ENCODE measurements at regions not wholly inside any gene's neighbourhood (a gene's known extent, or its start where the extent isn't known, plus 50 kb on each side); places are given as distances from the start of the nearest gene placed in this dataset.
"Not testable (repeated sequence)": the region's sequence is repeated elsewhere in the genome, so short reads cannot be mapped to it uniquely, and the experiment has no call there.

- ATAC-seq (no peak), DNase-seq (no peak)
- Mint-ChIP-seq H3K36me3 (ENCODE audit: insufficient read depth) (no peaks in the 10 kb centered on the region), H3K27me3 (ENCODE audit: low read depth) (no peaks in the 10 kb centered on the region), H3K4me3 (no peak overlapping the region), H3K4me1 (ENCODE audit: low read depth) (no peaks in the 10 kb centered on the region), H3K9me3 (peaks cover 7% of the 10 kb centered on the region)
Observed at GRCh38 chr6:19602434-19603013, 234.6 kb upstream of the ID4 start.

DNA sequence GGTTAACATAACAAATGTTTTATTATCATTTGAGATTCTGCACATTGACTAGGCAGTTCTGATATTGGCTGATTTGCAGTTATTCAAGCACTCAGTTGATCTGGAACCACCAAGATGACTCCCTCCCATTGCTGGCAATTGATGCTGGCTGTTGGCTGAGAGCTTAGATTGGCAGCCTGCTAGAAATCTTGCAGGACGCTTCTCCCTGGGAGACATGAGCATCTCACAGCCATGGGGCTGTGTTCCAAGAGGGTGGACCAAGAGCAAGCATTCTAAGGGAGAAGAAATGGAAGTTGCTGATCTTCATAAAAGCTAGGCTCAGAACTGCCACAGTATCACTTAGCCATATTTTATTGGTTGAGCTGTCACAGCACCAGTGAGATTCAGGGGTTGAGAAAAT, 233.4 kb upstream of the ID4 start:
- Mint-ChIP-seq H3K4me3 (no peak overlapping the region), H3K9me3 (peaks cover 7% of the 10 kb centered on the region), H3K36me3 (ENCODE audit: insufficient read depth) (no peaks in the 10 kb centered on the region), H3K27me3 (ENCODE audit: low read depth) (no peaks in the 10 kb centered on the region), H3K4me1 (ENCODE audit: low read depth) (no peaks in the 10 kb centered on the region)
- ATAC-seq (no peak), DNase-seq (no peak)

DNA sequence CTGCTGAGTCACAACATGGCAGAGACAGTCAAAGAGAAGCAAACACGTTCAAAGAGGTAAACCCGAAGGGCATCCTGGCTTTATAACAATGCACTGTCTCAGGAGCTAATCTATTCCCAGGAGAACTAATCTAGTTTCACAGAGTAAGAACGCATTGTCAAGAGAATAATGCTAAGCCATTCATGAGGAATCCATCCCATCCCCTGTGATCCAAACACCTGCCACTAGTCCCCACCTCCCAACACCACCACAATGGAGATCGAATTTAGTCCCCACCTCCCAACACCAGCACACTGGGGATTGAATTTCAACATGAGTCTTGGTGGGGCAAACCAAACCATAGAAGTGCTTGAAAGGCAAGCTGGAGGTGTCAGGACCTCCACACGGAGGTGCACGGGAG, 231.5 kb upstream of the ID4 start:
- Mint-ChIP-seq H3K4me3 (no peak overlapping the region), H3K9me3 (peaks cover 7% of the 10 kb centered on the region), H3K36me3 (ENCODE audit: insufficient read depth) (no peaks in the 10 kb centered on the region), H3K27me3 (ENCODE audit: low read depth) (no peaks in the 10 kb centered on the region), H3K4me1 (ENCODE audit: low read depth) (no peaks in the 10 kb centered on the region)
- ATAC-seq (no peak), DNase-seq (no peak)

DNA sequence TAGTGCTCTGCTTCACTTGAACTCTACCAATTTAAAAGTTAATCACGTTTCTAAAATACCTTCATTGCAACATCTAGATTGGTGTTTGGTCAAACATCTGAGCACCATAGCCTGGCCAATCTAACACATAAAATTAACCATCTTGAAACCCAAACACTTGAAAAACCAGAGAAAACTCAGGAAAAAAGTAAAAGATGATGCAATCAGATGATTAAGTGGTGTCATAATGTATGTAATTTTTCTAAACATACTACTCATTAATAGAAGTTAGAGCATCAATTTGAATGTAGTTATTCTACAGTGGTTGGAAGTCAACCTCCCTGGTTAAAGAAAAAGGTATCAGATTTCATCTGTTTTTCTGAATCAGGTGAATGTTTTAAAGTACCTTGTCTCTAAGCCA, 228.6 kb upstream of the ID4 start:
- H3K36me3 Mint-ChIP-seq (ENCODE audit: insufficient read depth): no peaks in the 10 kb centered on the region
- H3K27me3 Mint-ChIP-seq (ENCODE audit: low read depth): no peaks in the 10 kb centered on the region
- no peaks in the 10 kb centered on the region for H3K4me1 Mint-ChIP-seq (ENCODE audit: low read depth)

DNA sequence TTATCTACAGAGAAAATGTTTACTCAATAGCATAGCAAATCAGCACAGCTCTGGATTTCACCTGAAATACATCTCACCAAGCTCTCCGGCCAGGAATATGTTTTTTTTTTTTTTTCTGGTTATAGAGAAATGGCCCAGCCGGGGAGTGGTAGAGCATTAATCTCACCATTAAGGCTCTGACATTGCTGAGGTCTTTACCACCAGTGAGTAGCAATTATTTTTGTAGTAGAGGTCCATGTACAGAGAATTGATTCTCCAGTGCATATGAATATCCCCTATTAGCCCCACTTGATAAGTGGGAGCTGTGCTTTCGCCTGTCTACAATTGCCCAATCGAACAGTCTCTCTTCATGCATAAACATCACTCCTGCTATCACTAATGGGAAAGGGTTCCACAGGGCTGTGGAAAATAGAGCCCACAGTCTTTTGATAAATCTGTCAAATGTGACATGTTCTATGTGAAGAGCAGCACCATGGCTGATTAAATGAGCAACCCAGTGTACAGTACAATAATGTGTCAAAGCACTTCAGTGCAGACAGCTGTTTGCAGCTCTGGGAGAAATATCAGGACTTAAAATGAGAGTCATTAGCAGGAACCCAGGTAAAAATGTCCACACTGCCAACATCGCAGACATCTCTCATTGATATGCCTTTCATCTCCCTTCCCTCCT, 227.1 kb upstream of the ID4 start:
- Mint-ChIP-seq H3K4me3 (no peak overlapping the region), H3K27me3 (ENCODE audit: low read depth) (no peaks in the 10 kb centered on the region), H3K36me3 (ENCODE audit: insufficient read depth) (no peaks in the 10 kb centered on the region), H3K4me1 (ENCODE audit: low read depth) (no peaks in the 10 kb centered on the region), H3K9me3 (peaks cover 9% of the 10 kb centered on the region)
- ATAC-seq (no peak), DNase-seq (no peak)

More for the DNA sequence above, 228.6 kb upstream of the ID4 start:
- ATAC-seq (no peak), DNase-seq (no peak)
- Mint-ChIP-seq H3K9me3 (peaks cover 11% of the 10 kb centered on the region), H3K4me3 (no peak overlapping the region)

- H3K4me3 Mint-ChIP-seq; H3K27me3 Mint-ChIP-seq (ENCODE audit: low read depth); DNase-seq; H3K36me3 Mint-ChIP-seq (ENCODE audit: insufficient read depth); ATAC-seq; H3K4me1 Mint-ChIP-seq (ENCODE audit: low read depth): not testable (repeated sequence)
- H3K9me3 Mint-ChIP-seq: peaks cover 19% of the 10 kb centered on the region
Observed at GRCh38 chr6:19612672-19613466, 224.3 kb upstream of the ID4 start.

DNA sequence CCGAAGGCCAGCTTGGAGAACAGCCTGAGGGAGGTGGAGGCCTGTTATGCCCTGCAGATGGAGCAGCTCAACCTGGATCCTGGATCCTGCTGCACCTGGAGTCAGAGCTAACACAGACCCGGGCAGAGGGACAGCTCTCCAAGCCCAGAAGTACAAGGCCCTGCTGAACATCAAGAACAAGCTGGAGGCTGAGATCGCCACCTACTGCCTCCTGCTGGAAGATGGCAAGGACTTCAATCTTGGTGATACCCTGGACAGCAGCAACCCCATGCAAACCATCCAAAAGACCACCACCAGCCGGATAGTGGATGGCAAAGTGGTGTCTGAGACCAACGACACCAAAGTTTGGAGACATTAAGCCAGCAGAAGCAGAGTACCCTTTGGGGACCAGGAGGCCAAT, 223.5 kb upstream of the ID4 start:
- H3K9me3 Mint-ChIP-seq: peaks cover 20% of the 10 kb centered on the region
- no peak overlapping the region for H3K4me3 Mint-ChIP-seq
- DNase-seq (no peak), ATAC-seq (no peak)
- no peaks in the 10 kb centered on the region for H3K4me1 Mint-ChIP-seq (ENCODE audit: low read depth)
- no peaks in the 10 kb centered on the region for H3K36me3 Mint-ChIP-seq (ENCODE audit: insufficient read depth)
- H3K27me3 Mint-ChIP-seq (ENCODE audit: low read depth): no peaks in the 10 kb centered on the region

- H3K36me3 Mint-ChIP-seq (ENCODE audit: insufficient read depth): no peaks in the 10 kb centered on the region
- no peak for ATAC-seq
Observed at GRCh38 chr6:19616022-19616421, 221.1 kb upstream of the ID4 start.

DNA sequence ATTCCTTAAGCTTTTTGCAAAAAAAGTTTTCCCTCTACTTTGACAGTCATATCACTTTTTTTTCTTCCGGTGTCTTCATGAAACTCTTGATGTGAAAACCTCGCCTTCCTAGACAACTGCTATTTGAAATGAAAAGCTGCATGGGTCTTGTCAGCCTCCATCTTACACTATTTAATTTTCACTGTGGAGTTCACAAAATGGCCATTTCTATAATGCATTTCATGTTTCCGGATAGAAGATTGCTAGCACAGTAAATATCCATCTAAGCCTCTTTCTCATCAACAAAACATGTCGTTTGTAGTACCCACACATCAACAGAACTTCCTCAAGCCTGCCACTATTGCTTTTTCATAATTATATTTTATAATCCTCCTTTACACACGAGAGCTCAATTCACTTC, 204.9 kb upstream of the ID4 start:
- Mint-ChIP-seq H3K4me1 (ENCODE audit: low read depth) (no peaks in the 10 kb centered on the region), H3K9me3 (peaks cover 9% of the 10 kb centered on the region), H3K36me3 (ENCODE audit: insufficient read depth) (no peaks in the 10 kb centered on the region), H3K4me3 (no peak overlapping the region), H3K27me3 (ENCODE audit: low read depth) (no peaks in the 10 kb centered on the region)
- DNase-seq (no peak), ATAC-seq (no peak)

More at GRCh38 chr6:19616022-19616421, 221.1 kb upstream of the ID4 start:
- H3K4me3 Mint-ChIP-seq: no peak overlapping the region
- H3K27me3 Mint-ChIP-seq (ENCODE audit: low read depth): no peaks in the 10 kb centered on the region
- DNase-seq: no peak
- H3K9me3 Mint-ChIP-seq: peaks cover 24% of the 10 kb centered on the region
- H3K4me1 Mint-ChIP-seq (ENCODE audit: low read depth): no peaks in the 10 kb centered on the region

GRCh38 chr6:19632786-19633185, 204.4 kb upstream of the ID4 start:
- Mint-ChIP-seq H3K4me3 (no peak overlapping the region), H3K4me1 (ENCODE audit: low read depth) (no peaks in the 10 kb centered on the region), H3K36me3 (ENCODE audit: insufficient read depth) (no peaks in the 10 kb centered on the region), H3K27me3 (ENCODE audit: low read depth) (no peaks in the 10 kb centered on the region), H3K9me3 (peaks cover 9% of the 10 kb centered on the region)
- DNase-seq: no peak
- ATAC-seq: no peak

GRCh38 chr6:19635728-19636127, 201.4 kb upstream of the ID4 start:
- DNase-seq (no peak), ATAC-seq (no peak)
- H3K4me1 Mint-ChIP-seq (ENCODE audit: low read depth): no peaks in the 10 kb centered on the region
- H3K36me3 Mint-ChIP-seq (ENCODE audit: insufficient read depth): no peaks in the 10 kb centered on the region
- no peaks in the 10 kb centered on the region for H3K27me3 Mint-ChIP-seq (ENCODE audit: low read depth)
- peaks cover 13% of the 10 kb centered on the region for H3K9me3 Mint-ChIP-seq
- no peak overlapping the region for H3K4me3 Mint-ChIP-seq

- no peaks in the 10 kb centered on the region for H3K4me1 Mint-ChIP-seq (ENCODE audit: low read depth)
- H3K9me3 Mint-ChIP-seq: peaks cover 12% of the 10 kb centered on the region
- ATAC-seq: no peak
- H3K27me3 Mint-ChIP-seq (ENCODE audit: low read depth): no peaks in the 10 kb centered on the region
- DNase-seq: no peak
- H3K36me3 Mint-ChIP-seq (ENCODE audit: insufficient read depth): no peaks in the 10 kb centered on the region
- no peak overlapping the region for H3K4me3 Mint-ChIP-seq
Observed at GRCh38 chr6:19637010-19637409, 200.2 kb upstream of the ID4 start.

DNA sequence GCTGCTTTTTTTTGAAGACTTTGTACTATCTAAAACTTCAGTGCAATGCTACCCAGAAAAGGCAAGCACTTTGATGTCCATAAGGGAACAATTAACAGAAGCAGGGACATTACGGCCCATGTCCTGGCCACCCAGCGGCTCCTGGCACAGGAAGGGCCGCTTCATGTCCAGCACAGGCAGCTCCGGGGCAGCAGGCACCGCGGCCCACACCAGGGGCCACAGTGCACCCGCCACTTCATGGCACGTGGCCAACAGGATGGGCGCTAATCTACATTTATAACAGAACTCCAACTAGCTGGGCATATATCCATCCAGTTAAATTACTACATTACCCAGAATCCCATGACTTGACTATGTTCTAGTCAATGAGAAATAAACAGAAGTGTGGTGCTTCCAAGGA, 198.2 kb upstream of the ID4 start:
- ATAC-seq: no peak
- no peak for DNase-seq
- Mint-ChIP-seq H3K9me3 (peaks cover 9% of the 10 kb centered on the region), H3K27me3 (ENCODE audit: low read depth) (no peaks in the 10 kb centered on the region), H3K4me3 (no peak overlapping the region), H3K4me1 (ENCODE audit: low read depth) (no peaks in the 10 kb centered on the region), H3K36me3 (ENCODE audit: insufficient read depth) (no peaks in the 10 kb centered on the region)

- Mint-ChIP-seq H3K4me3 (no peak overlapping the region), H3K36me3 (ENCODE audit: insufficient read depth) (no peaks in the 10 kb centered on the region), H3K27me3 (ENCODE audit: low read depth) (no peaks in the 10 kb centered on the region), H3K4me1 (ENCODE audit: low read depth) (no peaks in the 10 kb centered on the region), H3K9me3 (peaks cover 13% of the 10 kb centered on the region)
- DNase-seq (no peak), ATAC-seq (no peak)
Observed at GRCh38 chr6:19643287-19643686, 193.9 kb upstream of the ID4 start.

GRCh38 chr6:19643713-19644112, 193.5 kb upstream of the ID4 start:
- peaks cover 9% of the 10 kb centered on the region for H3K9me3 Mint-ChIP-seq
- H3K4me3 Mint-ChIP-seq: no peak overlapping the region
- no peaks in the 10 kb centered on the region for H3K27me3 Mint-ChIP-seq (ENCODE audit: low read depth)
- H3K4me1 Mint-ChIP-seq (ENCODE audit: low read depth): no peaks in the 10 kb centered on the region
- no peaks in the 10 kb centered on the region for H3K36me3 Mint-ChIP-seq (ENCODE audit: insufficient read depth)
- ATAC-seq (no peak), DNase-seq (no peak)
